Loucy (cell line): ENCODE measurements at regions not wholly inside any gene's neighbourhood (a gene's known extent, or its start where the extent isn't known, plus 50 kb on each side); places are given as distances from the start of the nearest gene placed in this dataset.

ENCODE experiments used
- H2AFZ ChIP-seq: fragments of 200-600 bp; sonication (generic); 2 replicates; pipeline ENCODE4 v1.6.0; 2016; ENCODE audit warnings: antibody characterized with exemption, mild to moderate bottlenecking, low read length, moderate library complexity
- H3F3A ChIP-seq: fragments of 200-600 bp; 2 replicates; pipeline ENCODE4 v1.6.0; 2016; ENCODE audit warnings: antibody characterized with exemption, low read depth, mild to moderate bottlenecking
- H3K27me3 ChIP-seq: fragments of 200-600 bp; sonication (generic); 2 replicates; pipeline ENCODE4 v1.6.1; 2014; ENCODE audit warnings: low read length, mild to moderate bottlenecking; ENCODE audit not compliant: insufficient read depth, poor library complexity, severe bottlenecking
- H3K36me3 ChIP-seq: fragments of 200-600 bp; sonication (generic); 2 replicates; pipeline ENCODE4 v1.6.1; 2016; ENCODE audit warnings: low read length; ENCODE audit not compliant: insufficient read depth
- H3K4me1 ChIP-seq: fragments of 200-600 bp; sonication (generic); 2 replicates; pipeline ENCODE4 v1.5.1; 2014; ENCODE audit warnings: low read length, mild to moderate bottlenecking; ENCODE audit not compliant: insufficient read depth, poor library complexity, severe bottlenecking
- H3K4me2 ChIP-seq: fragments of 200-600 bp; sonication (generic); 2 replicates; pipeline ENCODE4 v1.6.0; 2014; ENCODE audit warnings: antibody characterized with exemption, low read length, low read depth, mild to moderate bottlenecking; ENCODE audit not compliant: poor library complexity, severe bottlenecking
- H3K4me3 ChIP-seq: fragments of 200-600 bp; sonication (generic); 2 replicates; pipeline ENCODE4 v1.5.1; 2014; ENCODE audit warnings: low read length, mild to moderate bottlenecking, mixed read lengths; ENCODE audit not compliant: poor library complexity, severe bottlenecking
- H3K79me2 ChIP-seq: fragments of 200-600 bp; sonication (generic); 2 replicates; pipeline ENCODE4 v1.6.1; 2014; ENCODE audit warnings: low read length; ENCODE audit not compliant: insufficient read depth
- H3K9ac ChIP-seq: fragments of 200-600 bp; sonication (generic); 2 replicates; pipeline ENCODE4 v1.6.0; 2014; ENCODE audit warnings: mild to moderate bottlenecking, low read depth, low read length, moderate library complexity; ENCODE audit not compliant: poor library complexity, severe bottlenecking
- H3K9me2 ChIP-seq: fragments of 200-600 bp; sonication (generic); replicated peaks from 2 replicates; pipeline ENCODE4 v1.6.1; 2016; ENCODE audit warnings: low read depth, low read length, mixed read lengths
- H3K9me3 ChIP-seq: fragments of 200-600 bp; sonication (generic); 2 replicates; pipeline ENCODE4 v1.6.1; 2014; ENCODE audit warnings: mild to moderate bottlenecking, antibody characterized with exemption, low read length, low read depth; ENCODE audit not compliant: insufficient read depth
- H4K20me1 ChIP-seq: fragments of 200-600 bp; sonication (generic); 2 replicates; pipeline ENCODE4 v1.6.0; 2014; ENCODE audit warnings: antibody characterized with exemption, low read length, mild to moderate bottlenecking; ENCODE audit not compliant: insufficient read depth, poor library complexity, severe bottlenecking
- CTCF ChIP-seq: fragments of 200-600 bp; sonication (generic); conservative IDR thresholded peaks from 2 replicates; pipeline ENCODE4 v1.5.1; 2014; ENCODE audit warnings: mild to moderate bottlenecking, antibody characterized with exemption, low read length
- EZH2phosphoT487 ChIP-seq: fragments of 200-600 bp; IDR thresholded peaks from 2 replicates; pipeline ENCODE4 v1.6.1; 2018; ENCODE audit warnings: antibody characterized with exemption, mild to moderate bottlenecking, moderate library complexity, borderline replicate concordance

DNA sequence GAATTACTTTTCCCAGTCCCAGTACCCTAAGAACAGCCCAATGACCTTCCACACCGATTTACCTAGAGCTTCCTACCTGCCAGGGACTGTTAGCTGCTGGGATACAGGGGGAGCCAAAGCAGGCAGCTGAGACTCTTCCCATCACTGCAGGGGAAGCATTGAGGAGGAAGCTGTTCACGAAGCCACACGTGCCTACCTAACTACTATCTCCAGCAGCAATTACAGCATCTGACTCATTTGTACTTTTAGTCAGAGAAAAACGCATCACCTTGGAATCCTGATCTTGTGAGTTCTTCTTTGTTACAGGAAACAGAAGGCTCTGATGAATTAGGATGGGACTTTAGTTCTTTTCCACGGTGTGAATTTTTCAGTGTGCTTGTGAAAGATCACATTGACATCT, 113.7 kb upstream of the DHX40 start:
- H3K79me2 ChIP-seq: no peaks in the 10 kb centered on the region
- H3K9me2 ChIP-seq: no peaks in the 10 kb centered on the region
- H3K27me3 ChIP-seq: no peaks in the 10 kb centered on the region
- H3K4me2 ChIP-seq: no peak overlapping the region
- H3K4me1 ChIP-seq: no peaks in the 10 kb centered on the region
- H3F3A ChIP-seq: no peaks in the 10 kb centered on the region
- H3K36me3 ChIP-seq: no peaks in the 10 kb centered on the region
- H3K9me3 ChIP-seq: no peaks in the 10 kb centered on the region
- no peak overlapping the region for H2AFZ ChIP-seq
- H3K4me3 ChIP-seq: no peak overlapping the region
- TF ChIP-seq CTCF (no peak), EZH2phosphoT487 (no peak)
- H4K20me1 ChIP-seq: no peaks in the 10 kb centered on the region
- H3K9ac ChIP-seq: no peak overlapping the region

- no peak overlapping the region for H2AFZ ChIP-seq
- H3K4me1 ChIP-seq: no peaks in the 10 kb centered on the region
- H3K9ac ChIP-seq: no peak overlapping the region
- H4K20me1 ChIP-seq: no peaks in the 10 kb centered on the region
- no peak overlapping the region for H3K4me2 ChIP-seq
- no peaks in the 10 kb centered on the region for H3K9me2 ChIP-seq
- no peaks in the 10 kb centered on the region for H3K36me3 ChIP-seq
- H3K79me2 ChIP-seq: no peaks in the 10 kb centered on the region
- no peaks in the 10 kb centered on the region for H3K27me3 ChIP-seq
- H3F3A ChIP-seq: no peaks in the 10 kb centered on the region
- H3K9me3 ChIP-seq: no peaks in the 10 kb centered on the region
- TF ChIP-seq CTCF (no peak), EZH2phosphoT487 (no peak)
- no peak overlapping the region for H3K4me3 ChIP-seq
These were observed 110.7 kb upstream of the DHX40 start for GRCh38 chr17:59454633-59455105.

DNA sequence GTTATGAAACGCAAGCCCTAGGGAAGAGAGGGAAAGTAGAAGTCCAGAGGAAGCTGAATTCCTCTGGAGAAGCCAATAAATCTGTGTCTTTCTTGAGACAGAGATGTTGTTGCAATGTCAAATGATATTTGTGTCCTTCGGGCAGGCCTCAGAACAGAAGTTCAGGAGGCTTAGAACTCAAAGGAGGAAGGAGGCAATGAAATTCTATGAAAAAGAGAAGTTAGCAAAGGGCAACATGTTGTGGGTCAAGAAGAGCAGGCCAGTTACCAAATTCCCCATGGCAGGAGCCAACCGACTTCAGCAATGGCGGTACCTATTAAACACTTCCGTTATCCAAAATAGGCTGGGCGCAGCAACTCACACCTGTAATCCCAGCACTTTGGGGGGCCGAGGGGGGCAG, 109.0 kb upstream of the DHX40 start:
- Histone ChIP-seq H3K27me3 (no peaks in the 10 kb centered on the region), H3F3A (no peaks in the 10 kb centered on the region), H3K9me3 (no peaks in the 10 kb centered on the region), H2AFZ (no peak overlapping the region), H3K9ac (no peak overlapping the region), H3K36me3 (no peaks in the 10 kb centered on the region), H3K9me2 (no peaks in the 10 kb centered on the region), H3K4me3 (no peak overlapping the region), H3K4me1 (no peaks in the 10 kb centered on the region), H3K79me2 (no peaks in the 10 kb centered on the region), H4K20me1 (no peaks in the 10 kb centered on the region), H3K4me2 (no peak overlapping the region)
- no peak for TF ChIP-seq CTCF
- TF ChIP-seq EZH2phosphoT487: no peak
